ENCODE measurements at regions not wholly inside any gene's neighbourhood (a gene's known extent, or its start where the extent isn't known, plus 50 kb on each side); places are given as distances from the start of the nearest gene placed in this dataset.

DNA sequence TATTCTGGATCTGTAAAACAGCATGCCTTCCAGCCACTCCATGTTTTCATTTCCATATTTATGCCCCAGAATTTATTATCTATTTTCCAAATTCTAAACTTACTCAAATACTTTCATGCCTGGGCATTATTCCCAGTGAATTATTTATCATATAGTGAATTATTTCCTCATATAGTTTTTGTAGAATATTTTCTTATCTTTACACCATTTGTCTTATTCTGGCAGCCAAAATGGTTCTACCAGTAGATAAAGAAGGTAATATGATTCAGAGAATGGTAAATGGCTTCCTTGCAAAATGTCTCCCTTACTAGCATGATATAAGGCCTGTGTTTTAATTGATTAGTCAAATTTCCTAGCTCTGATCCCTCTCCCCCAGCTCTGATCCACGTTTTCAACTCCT lies 305.8 kb downstream of the SPRY2 start:
- TF ChIP-seq POLR2A (IDR thresholded peaks at IDR 0.05): no peak
- TF ChIP-seq, protein P1, sequence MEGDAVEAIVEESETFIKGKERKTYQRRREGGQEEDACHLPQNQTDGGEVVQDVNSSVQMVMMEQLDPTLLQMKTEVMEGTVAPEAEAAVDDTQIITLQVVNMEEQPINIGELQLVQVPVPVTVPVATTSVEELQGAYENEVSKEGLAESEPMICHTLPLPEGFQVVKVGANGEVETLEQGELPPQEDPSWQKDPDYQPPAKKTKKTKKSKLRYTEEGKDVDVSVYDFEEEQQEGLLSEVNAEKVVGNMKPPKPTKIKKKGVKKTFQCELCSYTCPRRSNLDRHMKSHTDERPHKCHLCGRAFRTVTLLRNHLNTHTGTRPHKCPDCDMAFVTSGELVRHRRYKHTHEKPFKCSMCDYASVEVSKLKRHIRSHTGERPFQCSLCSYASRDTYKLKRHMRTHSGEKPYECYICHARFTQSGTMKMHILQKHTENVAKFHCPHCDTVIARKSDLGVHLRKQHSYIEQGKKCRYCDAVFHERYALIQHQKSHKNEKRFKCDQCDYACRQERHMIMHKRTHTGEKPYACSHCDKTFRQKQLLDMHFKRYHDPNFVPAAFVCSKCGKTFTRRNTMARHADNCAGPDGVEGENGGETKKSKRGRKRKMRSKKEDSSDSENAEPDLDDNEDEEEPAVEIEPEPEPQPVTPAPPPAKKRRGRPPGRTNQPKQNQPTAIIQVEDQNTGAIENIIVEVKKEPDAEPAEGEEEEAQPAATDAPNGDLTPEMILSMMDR (IDR thresholded peaks at IDR 0.05): no peak

Measured in heart left ventricle (tissue), 13 donors.